ENCODE measurements at regions not wholly inside any gene's neighbourhood (a gene's known extent, or its start where the extent isn't known, plus 50 kb on each side); places are given as distances from the start of the nearest gene placed in this dataset.

DNA sequence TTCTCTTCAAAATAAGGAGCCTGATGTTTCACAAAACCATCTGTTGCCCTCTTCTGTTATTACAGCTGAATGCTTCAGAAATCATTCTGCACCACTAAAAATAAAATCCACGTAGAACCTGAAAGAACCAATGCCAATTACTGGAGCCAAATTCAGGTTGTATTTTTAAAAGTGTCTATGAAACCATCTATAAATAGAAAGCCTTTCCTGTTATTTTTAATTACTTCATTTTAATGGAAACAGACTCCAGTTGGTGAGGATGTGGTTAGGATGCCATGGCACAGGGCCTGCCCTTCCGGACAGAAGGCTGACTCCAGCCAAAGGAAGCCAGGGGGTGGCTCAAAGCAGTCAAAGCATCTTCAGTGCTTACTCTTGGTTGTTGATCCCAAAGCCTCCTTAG, 119.8 kb downstream of the TENT4A start:
- DNase-seq: no peak
- no peak overlapping the region for H2AFZ ChIP-seq (ENCODE audit: insufficient read depth, low read depth, low read length, poor library complexity, severe bottlenecking)
- ATAC-seq (ENCODE audit: low read depth): no peak
- TF ChIP-seq, protein P1, sequence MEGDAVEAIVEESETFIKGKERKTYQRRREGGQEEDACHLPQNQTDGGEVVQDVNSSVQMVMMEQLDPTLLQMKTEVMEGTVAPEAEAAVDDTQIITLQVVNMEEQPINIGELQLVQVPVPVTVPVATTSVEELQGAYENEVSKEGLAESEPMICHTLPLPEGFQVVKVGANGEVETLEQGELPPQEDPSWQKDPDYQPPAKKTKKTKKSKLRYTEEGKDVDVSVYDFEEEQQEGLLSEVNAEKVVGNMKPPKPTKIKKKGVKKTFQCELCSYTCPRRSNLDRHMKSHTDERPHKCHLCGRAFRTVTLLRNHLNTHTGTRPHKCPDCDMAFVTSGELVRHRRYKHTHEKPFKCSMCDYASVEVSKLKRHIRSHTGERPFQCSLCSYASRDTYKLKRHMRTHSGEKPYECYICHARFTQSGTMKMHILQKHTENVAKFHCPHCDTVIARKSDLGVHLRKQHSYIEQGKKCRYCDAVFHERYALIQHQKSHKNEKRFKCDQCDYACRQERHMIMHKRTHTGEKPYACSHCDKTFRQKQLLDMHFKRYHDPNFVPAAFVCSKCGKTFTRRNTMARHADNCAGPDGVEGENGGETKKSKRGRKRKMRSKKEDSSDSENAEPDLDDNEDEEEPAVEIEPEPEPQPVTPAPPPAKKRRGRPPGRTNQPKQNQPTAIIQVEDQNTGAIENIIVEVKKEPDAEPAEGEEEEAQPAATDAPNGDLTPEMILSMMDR (IDR thresholded peaks at IDR 0.05): no peak
- TF ChIP-seq EZH2 (IDR thresholded peaks at IDR 0.05; ENCODE audit: borderline replicate concordance, insufficient read depth, low read depth, low read length, poor library complexity, severe bottlenecking): no peak
- no peaks in the 10 kb centered on the region for H3K27me3 ChIP-seq (replicated peaks in 1 of 4; ENCODE audit: control extremely low read depth in 1 of 4, control insufficient read depth in 3 of 4, insufficient read depth in 4 of 4, low read length in 3 of 4)
- no peaks in the 10 kb centered on the region for H3K79me2 ChIP-seq (ENCODE audit: control insufficient read depth, insufficient read depth, low read length)
- Mint-ChIP-seq H3K4me3 (no peak overlapping the region), H3K9me3 (ENCODE audit: insufficient read depth) (peaks cover 3% of the 10 kb centered on the region), H3K4me1 (peaks cover 9% of the 10 kb centered on the region), H3K27me3 (no peaks in the 10 kb centered on the region), H3K27ac (no peak overlapping the region)
- no peak overlapping the region for H3K9ac ChIP-seq (ENCODE audit: low read length)
- H3K4me3 ChIP-seq (ENCODE audit: control extremely low read depth in 1 of 5, extremely low read depth in 1 of 5, insufficient read depth in 1 of 5, low read depth in 2 of 5, low read length in 4 of 5): no peak overlapping the region
- H3K4me1 ChIP-seq (ENCODE audit: control insufficient read depth in 2 of 2, insufficient read depth in 2 of 2, low read length in 2 of 2): no peaks in the 10 kb centered on the region
- CTCF ChIA-PET: no interaction called here
- no peaks in the 10 kb centered on the region for H3K36me3 ChIP-seq (replicated peaks in 1 of 2; ENCODE audit: control extremely low read depth in 1 of 2, control insufficient read depth in 1 of 2, extremely low read depth in 1 of 2, insufficient read depth in 2 of 2, low read length in 1 of 2)
- POLR2A ChIA-PET: no interaction called here
- no peak overlapping the region for H3K27ac ChIP-seq (ENCODE audit: low read length in 2 of 2)
- WGBS (ENCODE audit: insufficient coverage): no CpG with 5 or more reads among the region's 2 CpGs
- intact Hi-C loops (cut with micrococcal nuclease): no loop called here
- H3K4me2 ChIP-seq (replicated peaks; ENCODE audit: low read depth, low read length, poor library complexity, severe bottlenecking): no peak overlapping the region
- peaks cover 0 to 21% (median 8%) of the 10 kb centered on the region in 3 donors for H3K9me3 ChIP-seq (ENCODE audit: control extremely low read depth in 1 of 3, control insufficient read depth in 2 of 3, insufficient read depth in 1 of 3, low read length in 2 of 3)
- H4K20me1 ChIP-seq (ENCODE audit: control insufficient read depth, insufficient read depth, low read length, poor library complexity, severe bottlenecking): no peaks in the 10 kb centered on the region

DNA sequence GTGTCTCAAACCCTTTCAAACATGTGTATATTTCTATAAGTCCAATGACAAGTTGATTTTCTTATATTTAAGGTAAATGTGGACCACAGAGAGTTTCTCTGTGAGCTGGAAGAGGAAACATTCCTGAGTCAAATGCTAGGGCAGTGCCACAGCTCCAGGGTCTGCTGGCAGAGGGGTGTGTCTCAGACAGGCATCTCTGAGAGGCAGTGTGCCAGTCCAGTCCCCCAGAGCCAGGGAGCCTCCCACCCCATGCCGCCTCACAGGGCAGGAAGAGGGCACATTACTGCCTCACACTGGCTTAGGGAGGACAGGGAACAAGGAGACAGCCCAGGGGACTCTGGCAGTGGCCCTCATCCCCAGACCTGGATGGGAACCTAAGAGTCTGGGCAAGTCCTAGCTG, 120.2 kb downstream of the TENT4A start:
- Mint-ChIP-seq H3K27ac (no peak overlapping the region), H3K4me3 (no peak overlapping the region), H3K9me3 (ENCODE audit: insufficient read depth) (peaks cover 3% of the 10 kb centered on the region), H3K27me3 (peaks cover under 1% of the 10 kb centered on the region), H3K4me1 (peaks cover 6% of the 10 kb centered on the region)
- H3K4me2 ChIP-seq (replicated peaks; ENCODE audit: low read depth, low read length, poor library complexity, severe bottlenecking): no peak overlapping the region
- no peaks in the 10 kb centered on the region for H3K27me3 ChIP-seq (replicated peaks in 1 of 4; ENCODE audit: control extremely low read depth in 1 of 4, control insufficient read depth in 3 of 4, insufficient read depth in 4 of 4, low read length in 3 of 4)
- no peaks in the 10 kb centered on the region for H3K79me2 ChIP-seq (ENCODE audit: control insufficient read depth, insufficient read depth, low read length)
- ATAC-seq (ENCODE audit: low read depth): no peak
- H3K4me1 ChIP-seq (ENCODE audit: control insufficient read depth in 2 of 2, insufficient read depth in 2 of 2, low read length in 2 of 2): no peaks in the 10 kb centered on the region
- CTCF ChIA-PET: no interaction called here
- no peaks in the 10 kb centered on the region for H4K20me1 ChIP-seq (ENCODE audit: control insufficient read depth, insufficient read depth, low read length, poor library complexity, severe bottlenecking)
- intact Hi-C loops (cut with micrococcal nuclease): no loop called here
- no peak overlapping the region for H3K9ac ChIP-seq (ENCODE audit: low read length)
- no peak overlapping the region for H3K4me3 ChIP-seq (ENCODE audit: control extremely low read depth in 1 of 5, extremely low read depth in 1 of 5, insufficient read depth in 1 of 5, low read depth in 2 of 5, low read length in 4 of 5)
- no peaks in the 10 kb centered on the region for H3K36me3 ChIP-seq (replicated peaks in 1 of 2; ENCODE audit: control extremely low read depth in 1 of 2, control insufficient read depth in 1 of 2, extremely low read depth in 1 of 2, insufficient read depth in 2 of 2, low read length in 1 of 2)
- TF ChIP-seq EZH2 (IDR thresholded peaks at IDR 0.05; ENCODE audit: borderline replicate concordance, insufficient read depth, low read depth, low read length, poor library complexity, severe bottlenecking): no peak
- TF ChIP-seq, protein P1 (IDR thresholded peaks at IDR 0.05): no peak
- POLR2A ChIA-PET: no interaction called here
- H2AFZ ChIP-seq (ENCODE audit: insufficient read depth, low read depth, low read length, poor library complexity, severe bottlenecking): no peak overlapping the region
- whole genome bisulfite sequencing (ENCODE audit: insufficient coverage): 89% methylated on average over 1 of the region's 1 CpG
- DNase-seq: no peak
- no peak overlapping the region for H3K27ac ChIP-seq (ENCODE audit: low read length in 2 of 2)
- H3K9me3 ChIP-seq (ENCODE audit: control extremely low read depth in 1 of 3, control insufficient read depth in 2 of 3, insufficient read depth in 1 of 3, low read length in 2 of 3): peaks cover 0 to 21% (median 8%) of the 10 kb centered on the region in 3 donors
